ENCODE measurements at regions not wholly inside any gene's neighbourhood (a gene's known extent, or its start where the extent isn't known, plus 50 kb on each side); places are given as distances from the start of the nearest gene placed in this dataset.

DNA sequence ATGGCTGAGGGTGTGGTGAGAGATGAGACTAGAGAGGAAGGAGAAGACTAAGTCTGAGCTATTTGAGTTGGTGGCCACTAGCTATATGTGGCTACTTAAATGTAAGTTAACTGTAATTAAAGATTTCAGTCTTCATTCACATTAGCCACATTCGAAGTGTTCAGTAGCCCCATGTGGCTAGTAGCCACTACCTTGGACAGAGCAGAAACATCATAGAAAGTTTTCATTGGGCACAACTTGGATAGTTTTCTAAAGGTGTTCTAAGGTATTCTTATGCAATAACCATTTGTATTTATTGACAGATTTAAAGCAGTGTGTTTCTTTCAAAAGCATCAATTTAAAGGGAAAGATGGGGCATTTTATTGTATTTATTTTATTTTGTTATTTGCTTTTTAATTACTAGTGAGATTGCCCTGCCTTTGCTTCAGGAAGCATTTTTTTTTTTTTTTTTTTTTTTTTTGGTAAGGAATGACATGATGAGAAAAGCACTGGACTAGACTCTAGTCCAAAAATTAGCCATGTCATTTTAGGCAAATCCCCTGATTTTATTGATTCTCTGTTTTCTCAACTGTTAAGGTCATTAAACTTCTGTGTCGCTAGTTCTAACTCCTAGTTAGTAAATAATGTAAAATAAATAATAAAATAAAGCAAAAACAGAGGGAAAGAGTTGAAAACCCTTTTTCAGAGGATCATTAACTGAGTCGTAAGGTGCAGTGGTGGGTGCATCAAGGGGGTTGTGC, 153.0 kb upstream of the ROBO2 start:
- Histone ChIP-seq H3K4me1 (no peaks in the 10 kb centered on the region), H3K27me3 (no peaks in the 10 kb centered on the region), H3K27ac (no peak overlapping the region), H3K9me3 (no peaks in the 10 kb centered on the region), H3K4me3 (no peak overlapping the region), H3K36me3 (ENCODE audit: low read depth, missing control alignments) (no peaks in the 10 kb centered on the region)
- intact Hi-C loops (cut with DNase I; ENCODE audit: low total_unique reads): no loop called here
- WGBS, 2 donors: 90 to 97% methylated on average over 3 of the region's 3 CpGs
- no peak for DNase-seq
- TF ChIP-seq, protein P1, sequence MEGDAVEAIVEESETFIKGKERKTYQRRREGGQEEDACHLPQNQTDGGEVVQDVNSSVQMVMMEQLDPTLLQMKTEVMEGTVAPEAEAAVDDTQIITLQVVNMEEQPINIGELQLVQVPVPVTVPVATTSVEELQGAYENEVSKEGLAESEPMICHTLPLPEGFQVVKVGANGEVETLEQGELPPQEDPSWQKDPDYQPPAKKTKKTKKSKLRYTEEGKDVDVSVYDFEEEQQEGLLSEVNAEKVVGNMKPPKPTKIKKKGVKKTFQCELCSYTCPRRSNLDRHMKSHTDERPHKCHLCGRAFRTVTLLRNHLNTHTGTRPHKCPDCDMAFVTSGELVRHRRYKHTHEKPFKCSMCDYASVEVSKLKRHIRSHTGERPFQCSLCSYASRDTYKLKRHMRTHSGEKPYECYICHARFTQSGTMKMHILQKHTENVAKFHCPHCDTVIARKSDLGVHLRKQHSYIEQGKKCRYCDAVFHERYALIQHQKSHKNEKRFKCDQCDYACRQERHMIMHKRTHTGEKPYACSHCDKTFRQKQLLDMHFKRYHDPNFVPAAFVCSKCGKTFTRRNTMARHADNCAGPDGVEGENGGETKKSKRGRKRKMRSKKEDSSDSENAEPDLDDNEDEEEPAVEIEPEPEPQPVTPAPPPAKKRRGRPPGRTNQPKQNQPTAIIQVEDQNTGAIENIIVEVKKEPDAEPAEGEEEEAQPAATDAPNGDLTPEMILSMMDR (IDR thresholded peaks at IDR 0.05): no peak
- TF ChIP-seq POLR2A (IDR thresholded peaks at IDR 0.05): no peak

DNA sequence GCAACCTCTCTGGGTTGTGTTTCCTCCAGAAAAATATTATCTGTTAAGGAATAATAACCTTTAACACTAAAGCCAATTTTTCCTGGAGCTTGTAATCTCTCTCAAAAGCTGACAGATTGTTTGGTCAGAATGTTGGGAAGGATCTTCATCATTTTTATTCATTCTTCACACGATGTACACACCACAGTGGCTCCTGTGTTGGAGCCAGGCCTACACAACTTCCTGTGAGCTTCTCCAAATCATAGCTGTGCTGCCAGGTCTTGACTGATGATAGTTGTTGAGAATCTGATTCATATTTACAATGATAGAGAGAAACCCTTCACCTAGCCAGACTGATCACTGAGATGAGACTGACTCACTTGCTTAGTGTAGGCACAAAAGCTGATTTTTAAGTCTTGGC, 151.0 kb upstream of the ROBO2 start:
- Histone ChIP-seq H3K4me3 (no peak overlapping the region), H3K9me3 (no peaks in the 10 kb centered on the region), H3K36me3 (ENCODE audit: low read depth, missing control alignments) (no peaks in the 10 kb centered on the region), H3K4me1 (no peaks in the 10 kb centered on the region), H3K27ac (no peak overlapping the region), H3K27me3 (no peaks in the 10 kb centered on the region)
- DNase-seq: no peak
- WGBS, 2 donors: 43 to 48% methylated on average over 1 of the region's 1 CpG
- intact Hi-C loops (cut with DNase I; ENCODE audit: low total_unique reads): no loop called here
- TF ChIP-seq, protein P1 (IDR thresholded peaks at IDR 0.05): no peak
- TF ChIP-seq POLR2A (IDR thresholded peaks at IDR 0.05): no peak

DNA sequence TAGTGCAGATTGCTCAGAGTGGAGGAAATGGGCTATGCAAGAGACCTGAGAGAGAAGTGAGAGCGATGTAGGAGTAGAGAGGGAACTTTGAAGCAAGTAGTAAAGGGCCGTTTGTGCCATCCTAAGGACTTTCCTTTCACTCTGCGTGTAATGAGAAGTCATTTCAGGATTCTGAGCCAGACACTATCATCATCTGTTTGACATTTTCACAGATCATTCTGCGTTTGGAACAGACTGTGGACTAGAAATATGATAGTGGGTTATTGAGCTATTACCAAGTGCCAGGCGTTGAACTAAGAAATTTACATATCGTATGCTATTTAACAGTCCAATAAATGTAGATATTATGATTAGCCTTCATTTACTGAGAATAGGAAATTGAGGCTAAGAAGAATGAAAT, 150.0 kb upstream of the ROBO2 start:
- no peak overlapping the region for H3K4me3 ChIP-seq
- H3K27me3 ChIP-seq: no peaks in the 10 kb centered on the region
- DNase-seq: no peak
- 82 to 85% methylated on average over 6 of the region's 6 CpGs for WGBS, 2 donors
- TF ChIP-seq, protein P1 (IDR thresholded peaks at IDR 0.05): no peak
- no peak for TF ChIP-seq POLR2A (IDR thresholded peaks at IDR 0.05)
- H3K9me3 ChIP-seq: no peaks in the 10 kb centered on the region
- intact Hi-C loops (cut with DNase I; ENCODE audit: low total_unique reads): no loop called here
- no peaks in the 10 kb centered on the region for H3K4me1 ChIP-seq
- H3K36me3 ChIP-seq (ENCODE audit: low read depth, missing control alignments): no peaks in the 10 kb centered on the region
- no peak overlapping the region for H3K27ac ChIP-seq

DNA sequence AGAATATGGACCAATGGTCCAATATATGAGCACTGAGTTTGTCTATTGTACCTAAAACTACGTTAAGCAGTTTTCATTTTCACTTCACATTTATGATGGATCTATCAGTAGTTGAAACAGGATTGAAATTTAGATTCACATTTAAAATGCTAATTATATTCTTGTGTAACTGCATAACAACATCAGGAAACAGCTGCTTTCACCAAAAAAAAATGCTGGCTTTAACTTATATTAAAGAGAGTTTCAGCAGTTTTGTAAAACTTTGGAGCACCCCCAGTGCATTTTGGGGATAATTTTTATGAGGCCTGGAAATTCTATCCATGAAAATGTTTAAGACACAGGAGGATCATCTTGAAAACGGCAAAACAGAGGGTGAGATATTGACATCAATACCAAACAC, 142.8 kb upstream of the ROBO2 start:
- intact Hi-C loops (cut with DNase I; ENCODE audit: low total_unique reads): no loop called here
- H3K27me3 ChIP-seq: no peaks in the 10 kb centered on the region
- no peaks in the 10 kb centered on the region for H3K36me3 ChIP-seq (ENCODE audit: low read depth, missing control alignments)
- DNase-seq: no peak
- no peaks in the 10 kb centered on the region for H3K4me1 ChIP-seq
- 60 to 66% methylated on average over 2 of the region's 2 CpGs for WGBS, 2 donors
- no peak overlapping the region for H3K4me3 ChIP-seq
- no peaks in the 10 kb centered on the region for H3K9me3 ChIP-seq
- TF ChIP-seq POLR2A (IDR thresholded peaks at IDR 0.05): no peak
- TF ChIP-seq, protein P1 (IDR thresholded peaks at IDR 0.05): no peak
- no peak overlapping the region for H3K27ac ChIP-seq

DNA sequence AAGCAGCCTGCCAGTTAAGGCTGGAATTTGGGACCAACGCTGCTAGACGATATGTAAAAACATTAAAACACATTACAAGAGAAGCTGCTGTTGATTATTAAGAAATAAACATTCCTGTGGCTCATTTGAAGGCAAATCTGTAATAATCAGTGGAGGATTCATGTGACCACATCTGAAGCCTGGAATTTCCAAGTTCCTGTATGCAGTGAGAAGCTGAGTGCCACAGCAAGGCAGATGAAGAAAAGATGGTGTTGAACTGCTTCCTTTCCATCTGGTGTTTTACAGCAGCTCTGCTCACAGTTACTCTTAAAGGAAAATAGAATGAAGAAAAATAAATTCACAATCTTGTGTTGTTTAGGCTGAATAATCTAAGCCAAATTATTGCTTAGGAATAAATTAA, 139.3 kb upstream of the ROBO2 start:
- Histone ChIP-seq H3K9me3 (no peaks in the 10 kb centered on the region), H3K4me3 (no peak overlapping the region), H3K4me1 (no peaks in the 10 kb centered on the region), H3K27me3 (no peaks in the 10 kb centered on the region), H3K27ac (no peak overlapping the region), H3K36me3 (ENCODE audit: low read depth, missing control alignments) (no peaks in the 10 kb centered on the region)
- DNase-seq: no peak
- intact Hi-C loops (cut with DNase I; ENCODE audit: low total_unique reads): no loop called here
- 79 to 89% methylated on average over 2 of the region's 2 CpGs for WGBS, 2 donors
- TF ChIP-seq POLR2A (IDR thresholded peaks at IDR 0.05): no peak
- TF ChIP-seq, protein P1 (IDR thresholded peaks at IDR 0.05): no peak

All from testis (tissue), 2 donors.